HG02610 (cell line): ENCODE measurements at regions not wholly inside any gene's neighbourhood (a gene's known extent, or its start where the extent isn't known, plus 50 kb on each side); places are given as distances from the start of the nearest gene placed in this dataset.

Experiments used
- ATAC-seq: cut with Tn5 transposase; IDR thresholded peaks from one replicate; pipeline ENCODE4 v1.9.1; 2021; ENCODE audit warnings: mild to moderate bottlenecking, moderate library complexity; ENCODE audit not compliant: unreplicated experiment

- ATAC-seq = peak; percentile 45
These were observed 50.8 kb upstream of the MYLIP start for GRCh38 chr6:16078064-16078463.

GRCh38 chr6:16069671-16070070, 59.2 kb upstream of the MYLIP start:
- no peak for ATAC-seq

GRCh38 chr6:16069222-16069621, 59.7 kb upstream of the MYLIP start:
- no peak for ATAC-seq

GRCh38 chr6:16067568-16067967, 61.3 kb upstream of the MYLIP start:
- ATAC-seq = no peak

GRCh38 chr6:16064671-16065072, 64.2 kb upstream of the MYLIP start:
- ATAC-seq = no peak

- ATAC-seq = no peak
These were observed 65.3 kb upstream of the MYLIP start for GRCh38 chr6:16063580-16063979.

GRCh38 chr6:16061818-16062217, 67.1 kb upstream of the MYLIP start:
- ATAC-seq = no peak

GRCh38 chr6:16060039-16060438, 68.8 kb upstream of the MYLIP start:
- no peak for ATAC-seq

GRCh38 chr6:16059496-16059895, 69.4 kb upstream of the MYLIP start:
- no peak for ATAC-seq

GRCh38 chr6:16058929-16059345, 69.9 kb upstream of the MYLIP start:
- ATAC-seq = no peak

GRCh38 chr6:16058201-16058928, 70.5 kb upstream of the MYLIP start:
- no peak for ATAC-seq

GRCh38 chr6:16057446-16057845, 71.4 kb upstream of the MYLIP start:
- ATAC-seq = no peak

- ATAC-seq = no peak
These were observed 72.5 kb upstream of the MYLIP start for GRCh38 chr6:16056263-16056870.

GRCh38 chr6:16055852-16056251, 73.0 kb upstream of the MYLIP start:
- ATAC-seq = no peak

- peak; percentile 65 for ATAC-seq
These were observed 79.7 kb upstream of the MYLIP start for GRCh38 chr6:16049168-16049567.

GRCh38 chr6:16048221-16048620, 80.7 kb upstream of the MYLIP start:
- ATAC-seq = no peak

- ATAC-seq = no peak
These were observed 81.4 kb upstream of the MYLIP start for GRCh38 chr6:16047435-16047990.

GRCh38 chr6:16045238-16045637, 83.6 kb upstream of the MYLIP start:
- no peak for ATAC-seq

GRCh38 chr6:16044211-16044643, 84.7 kb upstream of the MYLIP start:
- ATAC-seq = no peak

- ATAC-seq = peak; percentile 71
These were observed 85.4 kb upstream of the MYLIP start for GRCh38 chr6:16043171-16044135.

GRCh38 chr6:16042751-16043150, 86.1 kb upstream of the MYLIP start:
- no peak for ATAC-seq
